H1 (cell line): ENCODE measurements at regions not wholly inside any gene's neighbourhood (a gene's known extent, or its start where the extent isn't known, plus 50 kb on each side); places are given as distances from the start of the nearest gene placed in this dataset.
A peak's percentile ranks its signal among the peaks of the same experiment; 100 is the strongest.

Experiments used
- CTCF ChIA-PET: fragments of 300-600 bp; sonication (Branson Sonifier 250); formaldehyde crosslinking; loops from one replicate; lab custom pipeline; 2021; ENCODE audit not compliant: partially characterized antibody; lab: Charles Lee
- POLR2A ChIA-PET: fragments of 300-600 bp; sonication (Branson Sonifier 250); formaldehyde crosslinking; loops from one replicate; lab custom pipeline; 2021; ENCODE audit warnings: inconsistent platforms; ENCODE audit not compliant: partially characterized antibody; lab: Charles Lee
- DNase-seq, 2 experiments: peaks; one replicate each; pipeline versions ENCODE4 v3.0.0 to v3.0.0-alpha.2; 2010 to 2022; ENCODE audit warnings: low spot score in 2 of 2, low read depth in 1 of 2, mixed read lengths in 1 of 2
- FAIRE-seq: peaks from 2 replicates; lab custom pipeline; 2011; peaks lifted over from hg19 to GRCh38; lab: Jason Lieb, UNC
- H2AFZ ChIP-seq: 2 replicates; pipeline ENCODE4 v1.8.1; 2012; ENCODE audit warnings: low read length, inconsistent platforms
- H2AK5ac ChIP-seq: 2 replicates; pipeline ENCODE4 v1.6.1; 2013; ENCODE audit warnings: low read depth, low read length
- H2BK120ac ChIP-seq: replicated peaks from 2 replicates; pipeline ENCODE3; 2013; ENCODE audit warnings: low read depth, low read length, inconsistent platforms
- H2BK12ac ChIP-seq: 2 replicates; pipeline ENCODE4 v1.6.1; 2013; ENCODE audit warnings: low read depth, low read length
- H2BK15ac ChIP-seq: 2 replicates; pipeline ENCODE4 v1.6.1; 2013; ENCODE audit warnings: low read length
- H2BK20ac ChIP-seq: 2 replicates; pipeline ENCODE4 v1.6.1; 2013; ENCODE audit warnings: low read length
- H2BK5ac ChIP-seq: 2 replicates; pipeline ENCODE4 v1.6.1; 2013; ENCODE audit warnings: low read depth, low read length
- H3K14ac ChIP-seq: 2 replicates; pipeline ENCODE4 v1.6.1; 2013; ENCODE audit warnings: inconsistent platforms; ENCODE audit not compliant: insufficient read length
- H3K18ac ChIP-seq: 2 replicates; pipeline ENCODE4 v1.6.1; 2013; ENCODE audit warnings: low read length; ENCODE audit errors: extremely low read depth
- H3K23ac ChIP-seq: 2 replicates; pipeline ENCODE4 v1.6.1; 2013; ENCODE audit warnings: inconsistent platforms; ENCODE audit not compliant: insufficient read length
- H3K23me2 ChIP-seq: 2 replicates; pipeline ENCODE4 v1.6.1; 2013; ENCODE audit warnings: low read depth, low read length
- H3K27ac ChIP-seq: 2 replicates; pipeline ENCODE4 v1.6.1; 2011; ENCODE audit warnings: low read depth, low read length, inconsistent platforms
- H3K27me3 ChIP-seq, 4 experiments: replicated peaks in 1 of 4; 1 replicate in 1 of 4; 2 replicates in 3 of 4; pipeline versions ENCODE4 v1.6.1 to v1.8.1; 2011 to 2013; ENCODE audit warnings: low read length in 3 of 4, mild to moderate bottlenecking in 3 of 4, inconsistent platforms in 2 of 4, mixed read lengths in 2 of 4, moderate library complexity in 1 of 4; ENCODE audit not compliant: control insufficient read depth in 3 of 4, insufficient read depth in 3 of 4; ENCODE audit errors: extremely low read depth in 1 of 4
- H3K36me3 ChIP-seq, 4 experiments: 2 replicates each; pipeline versions ENCODE4 v1.6.1 to v1.8.1; 2011 to 2013; ENCODE audit warnings: mild to moderate bottlenecking in 4 of 4, low read length in 3 of 4, moderate library complexity in 2 of 4, control low read depth in 1 of 4, inconsistent platforms in 1 of 4; ENCODE audit not compliant: insufficient read depth in 4 of 4, control insufficient read depth in 2 of 4
- H3K4ac ChIP-seq: replicated peaks from 2 replicates; pipeline ENCODE3; 2013; ENCODE audit warnings: low read length, low read depth, mixed read lengths, inconsistent platforms; ENCODE audit not compliant: insufficient read length
- H3K4me1 ChIP-seq, 4 experiments: replicated peaks in 1 of 4; 1 replicate in 1 of 4; 2 replicates in 3 of 4; pipeline versions ENCODE4 v1.6.1 to v1.8.1; 2011 to 2013; ENCODE audit warnings: low read length in 3 of 4, inconsistent platforms in 2 of 4, mixed read lengths in 1 of 4; ENCODE audit not compliant: insufficient read depth in 4 of 4, control insufficient read depth in 3 of 4
- H3K4me2 ChIP-seq, 2 experiments: 2 replicates each; pipeline versions ENCODE4 v1.6.1 to v1.8.1; 2011 to 2013; ENCODE audit warnings: low read depth in 2 of 2, low read length in 2 of 2, control low read depth in 1 of 2, inconsistent platforms in 1 of 2, mild to moderate bottlenecking in 1 of 2; ENCODE audit not compliant: insufficient read depth in 1 of 2
- H3K4me3 ChIP-seq, 4 experiments: fragments of 200-600, 300-600 bp in 1 of 4; sonication (generic), shearing (Covaris generic), sonication (Bioruptor Twin) in 1 of 4; 2 replicates each; pipeline versions ENCODE4 v1.5.1 to v1.8.1; 2011 to 2016; ENCODE audit warnings: low read length in 4 of 4, low read depth in 3 of 4, control low read depth in 2 of 4, inconsistent platforms in 2 of 4, mild to moderate bottlenecking in 2 of 4, mixed read lengths in 1 of 4, moderate library complexity in 1 of 4; ENCODE audit not compliant: insufficient read depth in 2 of 4; ENCODE audit errors: extremely low read depth in 1 of 4
- H3K56ac ChIP-seq: replicated peaks from 2 replicates; pipeline ENCODE3; 2013; ENCODE audit warnings: low read depth, mild to moderate bottlenecking, mixed read lengths, low read length, inconsistent platforms; ENCODE audit not compliant: insufficient read length
- H3K79me1 ChIP-seq: 2 replicates; pipeline ENCODE4 v1.6.1; 2013; ENCODE audit warnings: low read depth, low read length, control low read depth
- H3K79me2 ChIP-seq, 2 experiments: 2 replicates each; pipeline versions ENCODE4 v1.6.1 to v1.8.1; 2012 to 2013; ENCODE audit warnings: low read length in 2 of 2, mild to moderate bottlenecking in 2 of 2, inconsistent platforms in 1 of 2; ENCODE audit not compliant: insufficient read depth in 2 of 2, control insufficient read depth in 1 of 2
- H3K9ac ChIP-seq, 4 experiments: replicated peaks in 1 of 4; 1 replicate in 1 of 4; 2 replicates in 3 of 4; pipeline versions ENCODE4 v1.6.1 to v1.8.1; 2011 to 2013; ENCODE audit warnings: low read depth in 3 of 4, low read length in 3 of 4, control low read depth in 2 of 4, mild to moderate bottlenecking in 2 of 4, moderate library complexity in 2 of 4, inconsistent platforms in 1 of 4; ENCODE audit errors: extremely low read depth in 1 of 4
- H3K9me3 ChIP-seq, 2 experiments: 2 replicates each; pipeline versions ENCODE4 v1.6.1 to v1.8.1; 2012 to 2013; ENCODE audit warnings: mild to moderate bottlenecking in 2 of 2, moderate library complexity in 2 of 2, control low read depth in 1 of 2, inconsistent platforms in 1 of 2, low read depth in 1 of 2, low read length in 1 of 2, mixed read lengths in 1 of 2; ENCODE audit not compliant: insufficient read depth in 2 of 2
- H4K20me1 ChIP-seq, 2 experiments: replicated peaks in 1 of 2; 2 replicates each; pipeline versions ENCODE3 to v1.8.1; 2011 to 2013; ENCODE audit warnings: inconsistent platforms in 2 of 2, low read length in 2 of 2, mild to moderate bottlenecking in 1 of 2; ENCODE audit not compliant: insufficient read depth in 2 of 2, control insufficient read depth in 1 of 2
- H4K5ac ChIP-seq: 2 replicates; pipeline ENCODE4 v1.6.1; 2013; ENCODE audit warnings: low read length, low read depth, mixed read lengths, inconsistent platforms; ENCODE audit not compliant: insufficient read length
- H4K8ac ChIP-seq: 2 replicates; pipeline ENCODE4 v1.8.0; 2013; ENCODE audit warnings: mild to moderate bottlenecking, moderate library complexity, low read length, inconsistent platforms; ENCODE audit not compliant: insufficient read depth; ENCODE audit errors: extremely low read depth
- H4K91ac ChIP-seq: replicated peaks from 2 replicates; pipeline ENCODE3; 2013; ENCODE audit warnings: low read length, mixed read lengths, inconsistent platforms; ENCODE audit not compliant: insufficient read length
- BCL11A ChIP-seq, 2 experiments: IDR thresholded peaks; one replicate each; pipeline ENCODE4 v1.6.1; 2011; ENCODE audit warnings: low read depth in 2 of 2, low read length in 2 of 2, mild to moderate bottlenecking in 2 of 2
- CTBP2 ChIP-seq: IDR thresholded peaks from 2 replicates; pipeline ENCODE4 v1.7.0; 2011; ENCODE audit warnings: borderline replicate concordance, mild to moderate bottlenecking, moderate library complexity, mixed read lengths, low read length; ENCODE audit not compliant: insufficient read depth, insufficient read length
- EZH2 ChIP-seq: fragments of 200-600 bp; sonication (generic); IDR thresholded peaks from 2 replicates; pipeline ENCODE4 v1.7.1; 2012; ENCODE audit warnings: low read depth, mild to moderate bottlenecking, moderate library complexity, low read length, inconsistent platforms; ENCODE audit not compliant: severe bottlenecking
- JUND ChIP-seq: IDR thresholded peaks from 2 replicates; pipeline ENCODE4 v1.6.1; 2011; ENCODE audit warnings: mild to moderate bottlenecking, improper control_type of control experiment, low read length
- KDM1A ChIP-seq: fragments of 200-600, 300-600 bp; sonication (generic); IDR thresholded peaks from 2 replicates; pipeline ENCODE4 v1.7.1; 2016; ENCODE audit warnings: mild to moderate bottlenecking, low read length, borderline replicate concordance
- KDM4A ChIP-seq: IDR thresholded peaks from one replicate; pipeline ENCODE4 v1.7.1; 2012; ENCODE audit warnings: low read depth, mild to moderate bottlenecking, moderate library complexity, low read length, inconsistent platforms; ENCODE audit not compliant: severe bottlenecking
- SAP30 ChIP-seq: fragments of 300-600 bp; sonication (generic); IDR thresholded peaks from 2 replicates; pipeline ENCODE4 v1.7.1; 2012; ENCODE audit warnings: low read length, moderate library complexity, mild to moderate bottlenecking, inconsistent platforms; ENCODE audit not compliant: insufficient read depth, insufficient replicate concordance
- SRF ChIP-seq: IDR thresholded peaks from 2 replicates; pipeline ENCODE4 v1.6.1; 2011; ENCODE audit warnings: mild to moderate bottlenecking, low read depth, low read length, moderate library complexity
- SUZ12 ChIP-seq: fragments of 200-600 bp; sonication (generic); IDR thresholded peaks from 2 replicates; pipeline ENCODE4 v1.6.1; 2012; ENCODE audit warnings: mild to moderate bottlenecking, inconsistent platforms, low read length, moderate library complexity, mixed read lengths
- WGBS, 2 experiments: shearing (Covaris generic) in 1 of 2; methylation state at CpG; one replicate each; pipeline versions ENCODE4 v1.1.6 to v1.1.7; 2013 to 2015; ENCODE audit warnings: low lambda C conversion rate in 2 of 2, mixed read lengths in 2 of 2, inconsistent platforms in 1 of 2, low coverage in 1 of 2, missing lambda C conversion rate in 1 of 2; ENCODE audit not compliant: insufficient replicate concordance in 2 of 2, insufficient coverage in 1 of 2, insufficient read length in 1 of 2; ENCODE audit errors: extremely low coverage in 1 of 2, missing lambda C conversion rate in 1 of 2; 5-methylcytosine and 5-hydroxymethylcytosine counted together

DNA sequence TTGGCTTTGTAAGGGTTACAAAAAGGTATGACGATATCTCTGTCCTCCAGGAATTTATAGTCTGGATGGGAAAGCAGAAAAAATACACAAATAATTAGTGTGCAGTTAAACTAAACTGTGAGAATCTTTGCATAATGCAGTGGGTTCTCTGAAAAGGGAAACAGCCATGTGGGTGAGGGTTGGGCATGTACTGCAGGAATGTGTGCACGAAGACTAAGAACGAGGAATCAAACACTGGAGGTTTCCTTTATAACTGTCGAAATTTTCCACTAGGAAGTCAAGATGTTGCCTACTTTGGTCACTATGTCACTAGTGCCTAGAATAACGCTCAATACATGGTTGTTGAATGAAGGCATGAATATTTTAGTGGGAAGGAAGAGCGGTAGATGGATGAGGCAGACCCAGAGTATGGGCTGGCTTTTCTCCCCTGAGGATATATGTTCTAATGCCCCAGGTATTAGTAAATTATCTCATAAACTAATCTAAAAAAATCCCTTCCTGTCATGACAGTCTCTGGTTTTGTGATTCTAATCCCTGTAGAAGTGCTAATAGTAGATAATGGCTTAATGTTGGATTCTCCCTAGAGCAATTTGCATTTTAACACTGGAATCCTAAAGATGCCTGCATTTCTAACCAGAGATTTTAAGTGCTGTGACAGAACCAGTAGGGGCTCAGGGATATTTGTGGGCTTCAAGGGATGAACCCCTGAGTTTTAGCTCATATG lies 227.3 kb downstream of the NMUR2 start:
- Histone ChIP-seq H3K14ac (no peak overlapping the region), H4K5ac (no peak overlapping the region), H2BK15ac (no peak overlapping the region), H4K91ac (no peak overlapping the region), H3K4me1 (peaks cover 0 to 10% (median 4%) of the 10 kb centered on the region in 4 experiments; a peak in 3 of 7 replicates), H3K4me2 (peak overlapping the region in 1 of 2 experiments; percentile 12; a peak in 1 of 4 replicates), H2BK20ac (no peak overlapping the region), H4K8ac (no peak overlapping the region), H3K9ac (no peak overlapping the region), H2BK5ac (no peak overlapping the region), H3K27ac (no peak overlapping the region), H3K4me3 (no peak overlapping the region), H3K23ac (no peak overlapping the region), H3K79me1 (no peaks in the 10 kb centered on the region), H2BK120ac (no peak overlapping the region), H3K18ac (no peak overlapping the region), H3K23me2 (no peaks in the 10 kb centered on the region), H2AFZ (no peak overlapping the region), H4K20me1 (no peaks in the 10 kb centered on the region), H3K9me3 (peaks cover 10 to 13% of the 10 kb centered on the region in 2 experiments), H3K27me3 (no peaks in the 10 kb centered on the region), H2BK12ac (0 out of 2 replicates have a peak overlapping the region, but pooled peaks have one; percentile 4), H3K36me3 (0 out of 8 replicates have a peak, but pooled peaks cover 0 to 3% (median 0%) of the 10 kb centered on the region in 4 experiments), H3K56ac (no peak overlapping the region), H3K4ac (no peak overlapping the region), H2AK5ac (no peak overlapping the region), H3K79me2 (no peaks in the 10 kb centered on the region)
- DNase-seq (no peak), FAIRE-seq (no peak)
- 85% methylated on average over 6 of the region's 6 CpGs; no CpG with 5 or more reads in 1 of the 2 experiments for WGBS, 2 experiments
- ChIA-PET POLR2A (no interaction called here), CTCF (interaction anchor here (0.8 to 1.8 kb wide), 3 partner anchors 8 to 282 kb away, joined by 3 to 8 read pairs (median 3); no protein-coding TSS in a partner anchor)
- TF ChIP-seq SUZ12 (no peak), EZH2 (no peak), KDM1A (no peak), KDM4A (no peak), BCL11A (IDR thresholded peaks at IDR 0.05; ENCODE audit: low read depth in 2 of 2, low read length in 2 of 2) (no peak), CTBP2 (no peak), JUND (no peak), SRF (no peak), SAP30 (no peak)
